H9 (cell line): ENCODE measurements at regions not wholly inside any gene's neighbourhood (a gene's known extent, or its start where the extent isn't known, plus 50 kb on each side); places are given as distances from the start of the nearest gene placed in this dataset.

Source experiments
- DNase-seq: peaks from one replicate; pipeline ENCODE4 v3.0.0-alpha.2; 2017
- H2AFZ ChIP-seq: one replicate; pipeline ENCODE4 v1.6.1; 2013; ENCODE audit warnings: mild to moderate bottlenecking, low read length, control low read depth, moderate library complexity
- H2AK5ac ChIP-seq: 2 replicates; pipeline ENCODE4 v1.6.1; 2013; ENCODE audit warnings: low read length, control low read depth, mixed read lengths; ENCODE audit not compliant: insufficient read length
- H2BK120ac ChIP-seq: one replicate; pipeline ENCODE4 v1.6.1; 2013; ENCODE audit warnings: low read depth, mild to moderate bottlenecking, low read length, control low read depth, inconsistent platforms; ENCODE audit not compliant: poor library complexity, severe bottlenecking
- H2BK12ac ChIP-seq: 2 replicates; pipeline ENCODE4 v1.6.1; 2013; ENCODE audit warnings: low read length, control low read depth, mixed read lengths, low read depth; ENCODE audit not compliant: insufficient read length
- H2BK15ac ChIP-seq: 2 replicates; pipeline ENCODE4 v1.6.1; 2013; ENCODE audit warnings: low read depth, low read length, control low read depth
- H2BK20ac ChIP-seq: one replicate; pipeline ENCODE4 v1.6.1; 2013; ENCODE audit warnings: low read depth, mild to moderate bottlenecking, low read length, control low read depth, inconsistent platforms; ENCODE audit not compliant: poor library complexity, severe bottlenecking
- H2BK5ac ChIP-seq: 2 replicates; pipeline ENCODE4 v1.6.1; 2013; ENCODE audit warnings: low read length, control low read depth, mixed read lengths; ENCODE audit not compliant: insufficient read length
- H3K14ac ChIP-seq: 2 replicates; pipeline ENCODE4 v1.6.1; 2013; ENCODE audit warnings: low read length, control low read depth; ENCODE audit not compliant: insufficient read depth
- H3K18ac ChIP-seq: 2 replicates; pipeline ENCODE4 v1.6.1; 2013; ENCODE audit warnings: low read depth, mild to moderate bottlenecking, mixed read lengths, low read length, control low read depth; ENCODE audit not compliant: insufficient read length
- H3K23ac ChIP-seq: 2 replicates; pipeline ENCODE4 v1.6.1; 2013; ENCODE audit warnings: low read length, control low read depth, mixed read lengths, low read depth; ENCODE audit not compliant: insufficient read length
- H3K23me2 ChIP-seq: 2 replicates; pipeline ENCODE4 v1.6.1; 2013; ENCODE audit warnings: low read depth, mild to moderate bottlenecking, mixed read lengths, low read length, control low read depth; ENCODE audit not compliant: insufficient read length, poor library complexity, severe bottlenecking
- H3K27ac ChIP-seq: 2 replicates; pipeline ENCODE4 v1.5.1; 2013; ENCODE audit warnings: low read length, control low read depth, mixed read lengths, low read depth; ENCODE audit not compliant: insufficient read length
- H3K27me3 ChIP-seq: 2 replicates; pipeline ENCODE4 v1.6.1; 2013; ENCODE audit warnings: low read length, control low read depth, inconsistent platforms; ENCODE audit not compliant: insufficient read depth
- H3K4ac ChIP-seq: 2 replicates; pipeline ENCODE4 v1.6.1; 2013; ENCODE audit warnings: low read depth, mild to moderate bottlenecking, control low read depth, inconsistent platforms, low read length, moderate library complexity
- H3K4me1 ChIP-seq: 2 replicates; pipeline ENCODE4 v1.6.1; 2013; ENCODE audit warnings: low read length, control low read depth, inconsistent platforms; ENCODE audit not compliant: insufficient read depth
- H3K4me2 ChIP-seq: 2 replicates; pipeline ENCODE4 v1.6.1; 2013; ENCODE audit warnings: low read length, control low read depth, mixed read lengths; ENCODE audit not compliant: insufficient read length, insufficient read depth
- H3K56ac ChIP-seq: 2 replicates; pipeline ENCODE4 v1.6.1; 2013; ENCODE audit warnings: low read depth, mild to moderate bottlenecking, mixed read lengths, low read length, control low read depth; ENCODE audit not compliant: insufficient read length
- H3K79me1 ChIP-seq: 2 replicates; pipeline ENCODE4 v1.6.1; 2013; ENCODE audit warnings: low read depth, mild to moderate bottlenecking, moderate library complexity, low read length, control low read depth, inconsistent platforms; ENCODE audit not compliant: insufficient read depth, poor library complexity, severe bottlenecking
- H3K79me2 ChIP-seq: 2 replicates; pipeline ENCODE4 v1.6.1; 2013; ENCODE audit warnings: low read length, control low read depth, inconsistent platforms; ENCODE audit not compliant: insufficient read depth
- H3K9ac ChIP-seq: 2 replicates; pipeline ENCODE4 v1.6.1; 2013; ENCODE audit warnings: low read length, control low read depth, mixed read lengths; ENCODE audit not compliant: insufficient read length; ENCODE audit errors: extremely low read depth
- H3K9me3 ChIP-seq: one replicate; pipeline ENCODE4 v1.6.1; 2013; ENCODE audit warnings: low read depth, low read length, inconsistent platforms; ENCODE audit not compliant: control insufficient read depth
- H3T11ph ChIP-seq: one replicate; pipeline ENCODE4 v1.6.1; 2013; ENCODE audit warnings: mild to moderate bottlenecking, low read length, control low read depth, inconsistent platforms
- H4K20me1 ChIP-seq: one replicate; pipeline ENCODE4 v1.6.1; 2013; ENCODE audit not compliant: control insufficient read depth, insufficient read length, insufficient read depth
- H4K5ac ChIP-seq: 2 replicates; pipeline ENCODE4 v1.6.1; 2013; ENCODE audit warnings: low read depth, mild to moderate bottlenecking, mixed read lengths, low read length, control low read depth; ENCODE audit not compliant: insufficient read length
- H4K8ac ChIP-seq: replicated peaks from 2 replicates; pipeline ENCODE4 v1.6.1; 2013; ENCODE audit warnings: low read length, control low read depth, mixed read lengths, low read depth; ENCODE audit not compliant: insufficient read length
- H4K91ac ChIP-seq: 2 replicates; pipeline ENCODE4 v1.6.1; 2013; ENCODE audit warnings: low read depth, mild to moderate bottlenecking, moderate library complexity, mixed read lengths, low read length, control low read depth; ENCODE audit not compliant: insufficient read length
- H3K27ac Mint-ChIP-seq, 3 experiments: 2 replicates in 2 of 3; 3 replicates in 1 of 3; pipeline ENCODE4 v1.8.0; 2020 to 2021; ENCODE audit warnings: mixed read lengths in 3 of 3, mild to moderate bottlenecking in 1 of 3, moderate library complexity in 1 of 3
- H3K27me3 Mint-ChIP-seq: 2 replicates; pipeline ENCODE4 v1.8.0; 2021; ENCODE audit warnings: low read depth, mild to moderate bottlenecking, moderate library complexity, mixed read lengths
- H3K36me3 Mint-ChIP-seq, 3 experiments: 2 replicates in 2 of 3; 3 replicates in 1 of 3; pipeline ENCODE4 v1.8.0; 2020 to 2021; ENCODE audit warnings: low read depth in 3 of 3, mixed read lengths in 3 of 3; ENCODE audit not compliant: insufficient read depth in 1 of 3
- H3K4me1 Mint-ChIP-seq, 2 experiments: 2 replicates each; pipeline ENCODE4 v1.8.0; 2020; ENCODE audit warnings: mixed read lengths in 2 of 2
- H3K4me3 Mint-ChIP-seq, 2 experiments: 2 replicates in 1 of 2; 3 replicates in 1 of 2; pipeline ENCODE4 v1.8.0; 2020 to 2021; ENCODE audit warnings: mild to moderate bottlenecking in 2 of 2, mixed read lengths in 2 of 2, moderate library complexity in 1 of 2
- H3K9me3 Mint-ChIP-seq, 2 experiments: 2 replicates in 1 of 2; 3 replicates in 1 of 2; pipeline ENCODE4 v1.8.0; 2020; ENCODE audit warnings: mild to moderate bottlenecking in 2 of 2, mixed read lengths in 2 of 2, moderate library complexity in 1 of 2
- CTCF ChIP-seq: fragments of 200-600 bp; sonication (generic); conservative IDR thresholded peaks from 3 replicates; pipeline ENCODE4 v1.8.0; 2021; ENCODE audit warnings: antibody characterized with exemption, mild to moderate bottlenecking
- WGBS: extraction: QIAGEN DNeasy Blood & Tissue Kit; methylation state at CpG from one replicate; pipeline ENCODE4 v1.1.7; 2013; ENCODE audit warnings: missing lambda C conversion rate, low lambda C conversion rate, mixed read lengths; ENCODE audit not compliant: insufficient read length; ENCODE audit errors: extremely low coverage; 5-methylcytosine and 5-hydroxymethylcytosine counted together

DNA sequence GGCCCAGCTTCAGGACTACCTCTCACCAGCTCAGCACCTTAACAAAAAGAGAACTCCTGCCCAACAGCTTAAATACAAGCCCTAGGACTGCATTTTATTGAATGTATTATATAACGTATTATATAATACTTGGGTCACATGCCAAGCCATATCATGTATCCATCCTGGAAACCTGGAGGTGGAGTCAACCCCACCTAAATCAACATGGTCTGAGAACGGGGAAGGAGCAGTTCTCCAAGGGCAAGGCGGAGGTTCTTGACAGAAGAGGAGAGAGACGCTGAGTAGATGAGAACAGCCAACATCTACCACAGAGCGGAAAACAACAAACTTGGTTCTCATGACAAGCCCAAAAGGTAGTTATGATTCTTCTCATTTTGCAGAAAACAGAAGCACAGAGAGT is 163.4 kb downstream of the FGF18 start:
- Mint-ChIP-seq H3K27me3 (peaks cover 3% of the 10 kb centered on the region), H3K9me3 (no peaks in the 10 kb centered on the region), H3K4me3 (no peak overlapping the region; a peak in 1 of 5 replicates), H3K4me1 (peaks cover 6 to 7% of the 10 kb centered on the region in 2 experiments), H3K36me3 (no peaks in the 10 kb centered on the region), H3K27ac (no peak overlapping the region)
- Histone ChIP-seq H3K9me3 (no peaks in the 10 kb centered on the region), H2BK12ac (no peak overlapping the region), H3K4ac (no peak overlapping the region), H3K79me1 (no peaks in the 10 kb centered on the region), H3K9ac (no peak overlapping the region), H2AFZ (no peak overlapping the region), H3K18ac (no peak overlapping the region), H2BK15ac (no peak overlapping the region), H4K91ac (no peak overlapping the region), H3K23me2 (no peaks in the 10 kb centered on the region), H4K5ac (no peak overlapping the region), H3K79me2 (no peaks in the 10 kb centered on the region), H3K4me1 (0 out of 2 replicates have a peak, but pooled peaks cover 1% of the 10 kb centered on the region), H3K56ac (no peak overlapping the region), H2BK20ac (no peak overlapping the region), H3K4me2 (no peak overlapping the region), H2AK5ac (no peak overlapping the region), H3K23ac (no peak overlapping the region), H3T11ph (no peak overlapping the region), H3K14ac (no peak overlapping the region), H3K27ac (no peak overlapping the region), H4K8ac (no peak overlapping the region), H3K27me3 (no peaks in the 10 kb centered on the region), H4K20me1 (no peaks in the 10 kb centered on the region), H2BK120ac (no peak overlapping the region), H2BK5ac (no peak overlapping the region)
- TF ChIP-seq CTCF, result no peak
- DNase-seq, result no peak
- no CpG with 5 or more reads among the region's 5 CpGs for WGBS
